ENCODE measurements at regions not wholly inside any gene's neighbourhood (a gene's known extent, or its start where the extent isn't known, plus 50 kb on each side); places are given as distances from the start of the nearest gene placed in this dataset.

- no peak overlapping the region for H3K4me3 ChIP-seq (replicated peaks; ENCODE audit: low read depth, low read length)
- DNase-seq (ENCODE audit: low read depth): no peak
- no peak for TF ChIP-seq CTCF (IDR thresholded peaks at IDR 0.05; ENCODE audit: low read length, missing control alignments)
These were observed 59.6 kb upstream of the FAM120A start for GRCh38 chr9:93391898-93392297.

- no peak for TF ChIP-seq CTCF (IDR thresholded peaks at IDR 0.05; ENCODE audit: low read length, missing control alignments)
- no peak overlapping the region for H3K4me3 ChIP-seq (replicated peaks; ENCODE audit: low read depth, low read length)
- no peak for DNase-seq (ENCODE audit: low read depth)
These were observed 58.5 kb upstream of the FAM120A start for GRCh38 chr9:93392974-93393373.

Data from fibroblast of pulmonary artery (primary cell).